Peyer's patch (tissue), 4 donors: ENCODE measurements at regions not wholly inside any gene's neighbourhood (a gene's known extent, or its start where the extent isn't known, plus 50 kb on each side); places are given as distances from the start of the nearest gene placed in this dataset.
A peak's percentile ranks its signal among the peaks of the same experiment; 100 is the strongest.

Experiments
- DNase-seq, 3 donors: peaks; one replicate each; pipeline ENCODE4 v3.0.0-alpha.2; 2017 to 2019
- H3K27ac ChIP-seq, 4 donors: fragments of 200-600 bp; sonication (generic); one replicate each; pipeline ENCODE4 v1.5.1; 2016 to 2019
- H3K27me3 ChIP-seq, 2 donors: fragments of 200-600 bp; sonication (generic); one replicate each; pipeline ENCODE4 v1.5.1; 2019
- H3K36me3 ChIP-seq, 3 donors: fragments of 200-600 bp; sonication (generic); one replicate each; pipeline ENCODE4 v1.5.1; 2016 to 2019
- H3K4me1 ChIP-seq, 4 donors: fragments of 200-600 bp; sonication (generic); one replicate each; pipeline ENCODE4 v1.5.1; 2016 to 2019
- H3K4me3 ChIP-seq, 4 donors: fragments of 200-600 bp; sonication (generic); 1 replicate in 3 of 4; 2 replicates in 1 of 4; pipeline ENCODE4 v1.5.1; 2016 to 2019; ENCODE audit warnings: mild to moderate bottlenecking in 1 of 4
- H3K9me3 ChIP-seq, 4 donors: fragments of 200-600 bp; sonication (generic); one replicate each; pipeline ENCODE4 v1.5.1; 2016 to 2019; ENCODE audit warnings: mild to moderate bottlenecking in 1 of 4
- CTCF ChIP-seq, 6 experiments: fragments of 450-650 bp in 4 of 6; fragments of 200-600 bp in 2 of 6; sonication (generic) in 1 of 6; IDR thresholded peaks; one replicate each; pipeline ENCODE4 v1.5.1; 2017 to 2019; ENCODE audit warnings: antibody characterized with exemption in 6 of 6, mild to moderate bottlenecking in 3 of 6, moderate library complexity in 1 of 6
- POLR2A ChIP-seq, 2 donors: fragments of 450-650 bp; IDR thresholded peaks; one replicate each; pipeline ENCODE4 v1.5.1; 2017; ENCODE audit warnings: antibody characterized with exemption in 2 of 2, mild to moderate bottlenecking in 2 of 2, moderate library complexity in 2 of 2

DNA sequence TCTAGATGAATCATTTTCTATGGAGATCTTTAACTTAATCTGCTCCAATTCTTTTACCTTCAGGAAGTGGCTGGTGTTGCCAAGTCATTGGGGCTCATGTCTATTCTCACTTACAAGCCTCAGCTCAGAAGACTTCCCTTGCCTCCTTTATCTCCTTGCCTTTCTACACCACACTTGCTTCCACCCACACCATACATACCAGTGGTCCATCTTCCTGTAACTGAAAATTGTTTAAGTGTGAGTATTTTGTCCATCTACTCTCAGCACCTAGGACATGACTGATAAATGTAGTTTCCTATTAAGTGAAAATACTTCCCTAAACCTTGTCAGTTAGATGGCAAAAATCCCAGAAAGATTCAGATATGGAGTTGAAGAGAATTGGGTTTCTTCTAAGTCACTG lies 199.7 kb upstream of the CPNE8 start:
- no peak overlapping the region for H3K4me3 ChIP-seq
- TF ChIP-seq POLR2A (IDR thresholded peaks at IDR 0.05) (no peak), CTCF (IDR thresholded peaks at IDR 0.05) (no peak)
- no peaks in the 10 kb centered on the region for H3K4me1 ChIP-seq
- H3K27me3 ChIP-seq = no peaks in the 10 kb centered on the region
- no peak overlapping the region for H3K27ac ChIP-seq
- H3K36me3 ChIP-seq = no peaks in the 10 kb centered on the region
- DNase-seq = no peak
- H3K9me3 ChIP-seq = no peaks in the 10 kb centered on the region

GRCh38 chr12:39103552-39104165 lies 198.3 kb upstream of the CPNE8 start:
- Histone ChIP-seq H3K27ac (no peak overlapping the region), H3K4me1 (no peaks in the 10 kb centered on the region), H3K9me3 (no peaks in the 10 kb centered on the region), H3K36me3 (no peaks in the 10 kb centered on the region), H3K27me3 (no peaks in the 10 kb centered on the region), H3K4me3 (no peak overlapping the region)
- no peak for DNase-seq
- no peak for TF ChIP-seq POLR2A (IDR thresholded peaks at IDR 0.05)
- TF ChIP-seq CTCF (IDR thresholded peaks at IDR 0.05) = peak in 4 of 6 experiments; percentile 56 to 86 (median 84)

DNA sequence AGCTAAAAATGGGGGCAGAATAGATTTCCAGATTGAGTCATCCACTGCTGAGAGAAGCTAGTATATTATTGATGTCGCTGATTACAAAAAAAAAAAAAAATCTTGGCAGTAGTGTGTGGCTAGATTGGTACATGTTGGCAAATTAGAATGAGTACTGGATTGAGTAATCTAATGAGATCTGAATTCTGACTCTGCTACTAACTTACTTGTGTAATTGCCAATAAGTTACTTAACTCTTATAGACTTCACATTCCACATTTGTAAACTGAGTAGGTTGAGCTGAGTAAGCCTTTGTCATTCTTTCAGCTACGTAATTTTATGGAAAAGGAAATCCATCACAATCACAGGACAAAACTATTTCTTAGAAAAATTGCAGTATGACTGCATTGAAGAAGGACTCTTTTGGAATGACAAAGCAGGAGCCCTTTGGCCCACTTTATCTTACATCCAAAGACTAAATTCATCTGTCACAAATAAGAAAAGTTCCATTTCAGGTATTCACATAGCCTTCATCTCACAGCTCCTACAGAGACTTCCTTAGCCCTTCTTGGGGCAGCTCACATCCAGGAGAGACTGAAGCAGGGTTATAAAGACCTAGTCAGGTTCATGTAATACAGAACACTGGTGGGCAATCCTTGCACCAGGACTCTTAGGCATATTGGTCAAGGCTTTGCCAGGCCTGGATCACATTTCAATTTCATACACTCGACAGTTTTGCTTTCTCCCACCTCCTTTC lies 197.3 kb upstream of the CPNE8 start:
- Histone ChIP-seq H3K27ac (no peak overlapping the region), H3K9me3 (no peaks in the 10 kb centered on the region), H3K36me3 (no peaks in the 10 kb centered on the region), H3K27me3 (no peaks in the 10 kb centered on the region), H3K4me3 (no peak overlapping the region), H3K4me1 (no peaks in the 10 kb centered on the region)
- no peak for TF ChIP-seq POLR2A (IDR thresholded peaks at IDR 0.05)
- no peak for TF ChIP-seq CTCF (IDR thresholded peaks at IDR 0.05)
- no peak for DNase-seq

DNA sequence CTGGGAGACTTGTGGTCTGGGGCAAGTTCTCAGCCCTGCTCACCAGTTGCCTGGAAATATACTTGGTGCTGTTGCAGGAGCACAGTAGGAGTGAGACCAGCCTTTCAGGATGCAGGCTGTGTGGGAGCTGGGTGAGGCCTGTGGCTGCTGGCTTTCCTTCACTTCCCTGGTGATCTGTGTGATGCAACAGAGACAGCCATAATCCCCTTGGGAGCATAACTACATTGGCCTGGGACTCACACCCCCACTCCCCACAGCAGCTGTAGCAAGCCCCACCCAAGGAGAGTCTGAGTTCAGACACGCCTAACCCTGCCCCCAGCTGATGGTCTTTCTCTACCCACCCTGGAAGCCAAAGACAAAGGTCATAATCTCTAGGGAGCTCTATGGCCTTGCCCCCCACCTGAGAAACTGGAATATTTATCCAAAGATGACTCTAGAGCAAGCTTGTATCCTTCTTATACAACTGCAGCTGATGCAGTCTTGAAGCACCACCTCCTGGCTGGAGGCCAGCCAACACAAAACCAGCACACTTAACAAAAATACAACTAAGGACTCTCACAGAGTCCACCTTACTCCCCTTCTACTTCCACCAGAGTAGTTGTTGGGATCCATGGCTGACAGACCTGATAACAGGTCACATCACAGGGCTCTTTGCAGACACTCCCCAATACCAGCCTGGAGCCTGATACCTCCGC lies 190.4 kb upstream of the CPNE8 start:
- DNase-seq = no peak
- Histone ChIP-seq H3K27me3 (no peaks in the 10 kb centered on the region), H3K4me1 (no peaks in the 10 kb centered on the region), H3K9me3 (no peaks in the 10 kb centered on the region), H3K36me3 (no peaks in the 10 kb centered on the region), H3K4me3 (no peak overlapping the region), H3K27ac (no peak overlapping the region)
- TF ChIP-seq POLR2A (IDR thresholded peaks at IDR 0.05) = no peak
- no peak for TF ChIP-seq CTCF (IDR thresholded peaks at IDR 0.05)

DNA sequence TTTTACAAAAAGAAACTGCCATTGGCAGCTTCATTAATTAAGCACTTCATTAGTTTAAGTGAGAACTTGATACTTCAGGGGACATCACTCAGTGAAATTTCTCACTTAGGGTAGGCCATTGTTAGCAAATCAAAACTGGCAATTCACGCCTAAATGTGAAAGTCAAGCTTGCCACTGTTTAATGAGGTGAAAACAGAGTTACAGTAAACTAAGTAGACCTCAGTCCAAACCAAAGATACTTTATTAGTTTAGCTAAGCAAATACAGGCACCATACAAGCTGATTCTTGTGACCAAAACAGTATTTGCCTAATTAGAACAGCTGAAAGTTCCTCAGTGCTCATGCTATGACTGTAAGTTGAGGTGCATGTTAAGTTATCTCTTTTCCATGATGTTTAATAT lies 176.5 kb upstream of the CPNE8 start:
- no peaks in the 10 kb centered on the region for H3K36me3 ChIP-seq
- no peaks in the 10 kb centered on the region for H3K27me3 ChIP-seq
- no peak for DNase-seq
- H3K4me1 ChIP-seq = no peaks in the 10 kb centered on the region
- H3K27ac ChIP-seq = no peak overlapping the region
- TF ChIP-seq POLR2A (IDR thresholded peaks at IDR 0.05) (no peak), CTCF (IDR thresholded peaks at IDR 0.05) (no peak)
- H3K9me3 ChIP-seq = no peaks in the 10 kb centered on the region
- H3K4me3 ChIP-seq = no peak overlapping the region
